Transverse colon (tissue), 4 donors: ENCODE measurements at regions not wholly inside any gene's neighbourhood (a gene's known extent, or its start where the extent isn't known, plus 50 kb on each side); places are given as distances from the start of the nearest gene placed in this dataset.

ENCODE experiments used
- DNase-seq: peaks from one replicate; pipeline ENCODE4 v3.0.0-alpha.2; 2019
- H3K27ac ChIP-seq, 4 donors: fragments of 200-600 bp; sonication (generic); 2 replicates each; pipeline ENCODE4 v1.5.1; 2016 to 2018; ENCODE audit warnings: inconsistent platforms in 4 of 4
- H3K27me3 ChIP-seq: fragments of 200-600 bp; sonication (generic); 2 replicates; pipeline ENCODE4 v1.5.1; 2017; ENCODE audit warnings: inconsistent platforms
- H3K36me3 ChIP-seq, 4 donors: fragments of 200-600 bp; sonication (generic); 2 replicates each; pipeline ENCODE4 v1.5.1; 2017 to 2019; ENCODE audit warnings: inconsistent platforms in 4 of 4
- H3K4me1 ChIP-seq, 4 donors: fragments of 200-600 bp; sonication (generic); 2 replicates each; pipeline ENCODE4 v1.5.1; 2017 to 2020; ENCODE audit warnings: inconsistent platforms in 4 of 4
- H3K4me3 ChIP-seq, 4 donors: fragments of 200-600 bp; sonication (generic); 1 replicate in 1 of 4; 2 replicates in 3 of 4; pipeline versions ENCODE4 v1.5.1 to v1.6.1; 2017 to 2019; ENCODE audit warnings: inconsistent platforms in 4 of 4
- H3K9me3 ChIP-seq, 2 donors: fragments of 200-600 bp; sonication (generic); 2 replicates each; pipeline ENCODE4 v1.5.1; 2017 to 2019; ENCODE audit warnings: inconsistent platforms in 2 of 2
- CTCF ChIP-seq, 5 experiments: fragments of 200-600 bp in 3 of 5; fragments of 450-650 bp in 2 of 5; sonication (generic) in 3 of 5; IDR thresholded peaks; 1 replicate in 2 of 5; 2 replicates in 3 of 5; pipeline ENCODE4 v1.5.1; 2016 to 2017; ENCODE audit warnings: antibody characterized with exemption in 5 of 5, inconsistent platforms in 3 of 5, mild to moderate bottlenecking in 2 of 5, moderate library complexity in 1 of 5
- EP300 ChIP-seq: sonication (generic); formaldehyde crosslinking; IDR thresholded peaks from one replicate; pipeline ENCODE4 v1.6.1; 2017; ENCODE audit warnings: antibody characterized with exemption, low read depth
- POLR2A ChIP-seq: fragments of 450-650 bp; IDR thresholded peaks from one replicate; pipeline ENCODE4 v1.6.1; 2016; ENCODE audit warnings: antibody characterized with exemption, mild to moderate bottlenecking, moderate library complexity
- POLR2AphosphoS5 ChIP-seq, 3 donors: sonication (generic); formaldehyde crosslinking; IDR thresholded peaks; one replicate each; pipeline ENCODE4 v1.6.1; 2016; ENCODE audit warnings: antibody characterized with exemption in 3 of 3
- WGBS, 2 donors: methylation state at CpG; one replicate each; pipeline ENCODE4 v1.1.5; 2018; ENCODE audit warnings: low coverage in 1 of 2; 5-methylcytosine and 5-hydroxymethylcytosine counted together
- in situ Hi-C, 4 donors: fragments of 200-750 bp; cut with MboI; loops; one replicate each; pipeline versions ENCODE4 v1.15.0 to v1.15.1; 2017; ENCODE audit warnings: low sequenced_read_pairs in 3 of 4, low pct_ligation_motif_present in 1 of 4, low pct_unique_long_range_greater_than_20kb in 1 of 4
- intact Hi-C: fragments of 100-400 bp; cut with DNase I; formaldehyde crosslinking; loops from one replicate; pipeline ENCODE4 v1.15.1; 2023; ENCODE audit warnings: low total_unique reads

DNA sequence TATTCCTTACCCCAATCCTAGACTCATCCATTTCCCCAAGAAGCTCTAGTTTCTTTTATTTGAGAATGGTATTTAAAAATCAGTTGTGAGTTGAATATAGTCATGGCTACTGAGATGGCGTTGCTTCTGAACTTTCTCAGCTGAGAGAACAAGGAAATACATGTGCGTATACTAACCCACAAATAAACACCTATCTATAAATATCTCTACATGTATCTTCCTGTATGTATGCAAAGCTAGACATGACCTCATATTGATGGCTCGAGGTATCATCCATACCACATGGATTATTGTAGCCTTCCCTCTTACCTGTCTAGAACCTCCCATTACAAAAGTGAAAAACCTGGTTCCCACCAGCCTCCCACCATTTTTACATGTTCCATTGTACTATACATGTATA, 141.0 kb downstream of the UFM1 start:
- in situ Hi-C loops (no loop called here), intact Hi-C loops (no loop called here)
- Histone ChIP-seq H3K4me1 (no peaks in the 10 kb centered on the region), H3K27me3 (no peaks in the 10 kb centered on the region), H3K4me3 (no peak overlapping the region), H3K36me3 (no peaks in the 10 kb centered on the region), H3K27ac (no peak overlapping the region), H3K9me3 (no peaks in the 10 kb centered on the region)
- 54 to 77% methylated on average over 2 to 3 of the region's 3 CpGs for WGBS, 2 donors
- no peak for TF ChIP-seq POLR2AphosphoS5 (IDR thresholded peaks at IDR 0.05)
- TF ChIP-seq POLR2A, result no peak
- TF ChIP-seq CTCF (IDR thresholded peaks at IDR 0.05), result no peak
- TF ChIP-seq EP300, result no peak
- DNase-seq, result no peak

DNA sequence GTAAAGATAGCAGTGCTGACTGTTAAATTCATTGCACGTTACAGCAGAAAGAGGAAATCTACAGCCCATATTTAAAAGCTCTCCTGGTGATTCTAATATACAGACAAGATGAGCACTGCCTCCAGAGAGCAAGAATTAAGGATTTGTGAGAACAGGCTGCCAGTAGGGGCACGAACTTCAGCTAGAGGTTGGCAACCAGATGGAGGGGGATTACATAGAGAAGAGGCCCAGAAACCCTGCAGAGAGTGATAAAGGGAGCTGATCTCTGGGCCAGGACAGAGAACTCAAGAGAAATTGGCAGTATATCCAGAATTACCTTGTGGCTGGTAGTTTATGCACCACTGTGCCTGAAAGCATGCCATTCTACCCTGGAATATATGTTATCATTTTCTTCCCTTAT, 144.8 kb downstream of the UFM1 start:
- in situ Hi-C loops (no loop called here), intact Hi-C loops (no loop called here)
- TF ChIP-seq POLR2AphosphoS5 (IDR thresholded peaks at IDR 0.05) (no peak), CTCF (IDR thresholded peaks at IDR 0.05) (no peak), POLR2A (no peak), EP300 (no peak)
- Histone ChIP-seq H3K27ac (no peak overlapping the region), H3K27me3 (no peaks in the 10 kb centered on the region), H3K36me3 (no peaks in the 10 kb centered on the region), H3K4me1 (no peaks in the 10 kb centered on the region), H3K4me3 (no peak overlapping the region), H3K9me3 (peaks cover 0 to 3% of the 10 kb centered on the region in 2 donors)
- 56 to 89% methylated on average over 1 to 2 of the region's 2 CpGs for WGBS, 2 donors
- no peak for DNase-seq

GRCh38 chr13:38496917-38497316, 147.3 kb downstream of the UFM1 start:
- 26 to 56% methylated on average over 1 to 2 of the region's 2 CpGs for WGBS, 2 donors
- Histone ChIP-seq H3K4me3 (no peak overlapping the region), H3K27ac (no peak overlapping the region), H3K4me1 (no peaks in the 10 kb centered on the region), H3K9me3 (peaks cover 0 to 3% of the 10 kb centered on the region in 2 donors), H3K27me3 (no peaks in the 10 kb centered on the region), H3K36me3 (no peaks in the 10 kb centered on the region)
- intact Hi-C loops (no loop called here), in situ Hi-C loops (no loop called here)
- TF ChIP-seq POLR2AphosphoS5 (IDR thresholded peaks at IDR 0.05), result no peak
- TF ChIP-seq CTCF (IDR thresholded peaks at IDR 0.05), result no peak
- TF ChIP-seq POLR2A, result no peak
- no peak for TF ChIP-seq EP300
- DNase-seq, result no peak

DNA sequence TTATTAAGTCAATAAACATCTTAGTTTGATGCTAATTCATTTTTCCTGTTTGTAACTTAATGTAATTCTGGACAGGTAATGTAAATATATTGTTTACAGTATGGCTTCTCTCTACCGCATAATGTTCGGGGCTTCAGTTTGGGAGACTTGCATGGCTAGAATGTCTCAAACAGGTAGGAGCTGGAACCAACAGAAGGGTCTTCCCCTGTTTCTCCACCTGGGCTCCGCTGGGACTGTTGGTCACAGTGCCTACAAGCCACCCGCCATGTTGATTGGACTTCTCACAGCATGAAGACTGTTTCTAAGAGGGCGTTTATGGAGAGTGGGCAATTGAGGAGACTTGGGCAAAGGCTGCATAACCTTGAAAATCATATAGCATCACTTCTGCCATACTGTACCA, 148.6 kb downstream of the UFM1 start:
- 91 to 100% methylated on average over 2 to 5 of the region's 5 CpGs for WGBS, 2 donors
- Histone ChIP-seq H3K9me3 (peaks cover 0 to 3% of the 10 kb centered on the region in 2 donors), H3K4me1 (no peaks in the 10 kb centered on the region), H3K27ac (no peak overlapping the region), H3K27me3 (no peaks in the 10 kb centered on the region), H3K36me3 (no peaks in the 10 kb centered on the region), H3K4me3 (no peak overlapping the region)
- in situ Hi-C loops, result no loop called here
- intact Hi-C loops, result no loop called here
- no peak for TF ChIP-seq EP300
- no peak for TF ChIP-seq POLR2A
- TF ChIP-seq CTCF (IDR thresholded peaks at IDR 0.05), result no peak
- no peak for TF ChIP-seq POLR2AphosphoS5 (IDR thresholded peaks at IDR 0.05)
- no peak for DNase-seq
